ENCODE measurements at regions not wholly inside any gene's neighbourhood (a gene's known extent, or its start where the extent isn't known, plus 50 kb on each side); places are given as distances from the start of the nearest gene placed in this dataset.
"Not testable (repeated sequence)": the region's sequence is repeated elsewhere in the genome, so short reads cannot be mapped to it uniquely, and the experiment has no call there.

- DNase-seq (ENCODE audit: extremely low read depth, low read depth): no peak
These were observed 624.8 kb upstream of the PTBP2 start for GRCh38 chr1:96096613-96097321.

GRCh38 chr1:96104506-96104905, 617.1 kb upstream of the PTBP2 start:
- DNase-seq (ENCODE audit: extremely low read depth, low read depth): no peak

- no peak for DNase-seq (ENCODE audit: extremely low read depth, low read depth)
These were observed 616.7 kb upstream of the PTBP2 start for GRCh38 chr1:96104906-96105305.

GRCh38 chr1:96116731-96117130, 604.9 kb upstream of the PTBP2 start:
- no peak for DNase-seq (ENCODE audit: extremely low read depth, low read depth)

- DNase-seq (ENCODE audit: extremely low read depth, low read depth): no peak
These were observed 591.2 kb upstream of the PTBP2 start for GRCh38 chr1:96130432-96130831.

- DNase-seq (ENCODE audit: extremely low read depth, low read depth): no peak
These were observed 576.9 kb upstream of the PTBP2 start for GRCh38 chr1:96144636-96145035.

- no peak for DNase-seq (ENCODE audit: extremely low read depth, low read depth)
These were observed 576.1 kb upstream of the PTBP2 start for GRCh38 chr1:96145492-96145891.

- DNase-seq (ENCODE audit: extremely low read depth, low read depth): not testable (repeated sequence)
These were observed 568.6 kb upstream of the PTBP2 start for GRCh38 chr1:96152957-96153356.

GRCh38 chr1:96157101-96157500, 564.5 kb upstream of the PTBP2 start:
- no peak for DNase-seq (ENCODE audit: extremely low read depth, low read depth)

- no peak for DNase-seq (ENCODE audit: extremely low read depth, low read depth)
These were observed 562.2 kb upstream of the PTBP2 start for GRCh38 chr1:96159379-96159778.

GRCh38 chr1:96164053-96164452, 557.5 kb upstream of the PTBP2 start:
- DNase-seq (ENCODE audit: extremely low read depth, low read depth): no peak

GRCh38 chr1:96178053-96178452, 543.5 kb upstream of the PTBP2 start:
- DNase-seq (ENCODE audit: extremely low read depth, low read depth): no peak

GRCh38 chr1:96183485-96183884, 538.1 kb upstream of the PTBP2 start:
- no peak for DNase-seq (ENCODE audit: extremely low read depth, low read depth)

- no peak for DNase-seq (ENCODE audit: extremely low read depth, low read depth)
These were observed 537.7 kb upstream of the PTBP2 start for GRCh38 chr1:96183928-96184327.

GRCh38 chr1:96185181-96185580, 536.4 kb upstream of the PTBP2 start:
- no peak for DNase-seq (ENCODE audit: extremely low read depth, low read depth)

GRCh38 chr1:96187020-96187419, 534.6 kb upstream of the PTBP2 start:
- no peak for DNase-seq (ENCODE audit: extremely low read depth, low read depth)

GRCh38 chr1:96191165-96191564, 530.4 kb upstream of the PTBP2 start:
- DNase-seq (ENCODE audit: extremely low read depth, low read depth): no peak

GRCh38 chr1:96206451-96206850, 515.1 kb upstream of the PTBP2 start:
- no peak for DNase-seq (ENCODE audit: extremely low read depth, low read depth)

GRCh38 chr1:96207936-96208335, 513.6 kb upstream of the PTBP2 start:
- no peak for DNase-seq (ENCODE audit: extremely low read depth, low read depth)

- DNase-seq (ENCODE audit: extremely low read depth, low read depth): no peak
These were observed 513.2 kb upstream of the PTBP2 start for GRCh38 chr1:96208428-96208827.

- no peak for DNase-seq (ENCODE audit: extremely low read depth, low read depth)
These were observed 511.5 kb upstream of the PTBP2 start for GRCh38 chr1:96210054-96210453.

GRCh38 chr1:96211202-96211601, 510.4 kb upstream of the PTBP2 start:
- no peak for DNase-seq (ENCODE audit: extremely low read depth, low read depth)

GRCh38 chr1:96214982-96215381, 506.6 kb upstream of the PTBP2 start:
- no peak for DNase-seq (ENCODE audit: extremely low read depth, low read depth)
